A549 (cell line): ENCODE measurements at regions not wholly inside any gene's neighbourhood (a gene's known extent, or its start where the extent isn't known, plus 50 kb on each side); places are given as distances from the start of the nearest gene placed in this dataset.

Experiments used
- ATAC-seq, 2 experiments: fragments of 200-7000 bp in 1 of 2; fragments of >200 bp in 1 of 2; cut with Nextera tagmentation in 1 of 2; cut with Tn5 transposase in 1 of 2; 3 replicates each; pipeline versions ENCODE4 v1.8.0 to v1.9.1; 2018 to 2020; ENCODE audit warnings: mild to moderate bottlenecking in 1 of 2, moderate library complexity in 1 of 2
- CTCF ChIA-PET: fragments of 300-600 bp; sonication (Branson Sonifier 250); formaldehyde crosslinking; extraction: SDS; loops from one replicate; lab custom pipeline; 2021; ENCODE audit warnings: antibody characterized with exemption, inconsistent platforms; lab: Yijun Ruan, JAX
- POLR2A ChIA-PET: fragments of 350-600 bp; formaldehyde crosslinking; extraction: SDS; loops from one replicate; lab custom pipeline; 2021; ENCODE audit warnings: antibody characterized with exemption, inconsistent platforms; lab: Yijun Ruan, JAX
- DNase-seq, 2 experiments: peaks; one replicate each; pipeline versions ENCODE4 v3.0.0 to v3.0.0-alpha.2; 2011 to 2016; ENCODE audit warnings: low read depth in 1 of 2, low spot score in 1 of 2
- FAIRE-seq: peaks from 2 replicates; lab custom pipeline; 2011; peaks lifted over from hg19 to GRCh38; lab: Jason Lieb, UNC
- H3K27ac ChIP-seq, 2 experiments: fragments of >200 bp; sonication (Bioruptor Twin); formaldehyde crosslinking; 3 replicates each; pipeline ENCODE4 v1.5.1; 2016 to 2017
- H3K4me1 ChIP-seq: fragments of >200 bp; sonication (Bioruptor Twin); formaldehyde crosslinking; 3 replicates; pipeline ENCODE4 v1.6.1; 2016
- H3K4me2 ChIP-seq: fragments of >200 bp; sonication (Bioruptor Twin); formaldehyde crosslinking; 3 replicates; pipeline ENCODE4 v1.6.1; 2016
- H3K4me3 ChIP-seq: fragments of >200 bp; sonication (Bioruptor Twin); formaldehyde crosslinking; 3 replicates; pipeline ENCODE4 v1.5.1; 2016
- H3K9me3 ChIP-seq: fragments of >200 bp; sonication (Bioruptor Twin); formaldehyde crosslinking; 3 replicates; pipeline ENCODE4 v1.6.1; 2016
- CBX2 ChIP-seq: fragments of 200-600 bp; sonication (generic); IDR thresholded peaks from 2 replicates; pipeline ENCODE4 v1.6.1; 2016; ENCODE audit warnings: low read depth, mild to moderate bottlenecking, borderline replicate concordance
- EP300 ChIP-seq, 2 experiments: fragments of >200 bp; sonication (Bioruptor Twin); formaldehyde crosslinking; IDR thresholded peaks; 2 replicates in 1 of 2; 3 replicates in 1 of 2; pipeline ENCODE4 v1.6.1; 2016 to 2017
- FOSL2 ChIP-seq, 2 experiments: fragments of 450-650 bp in 1 of 2; fragments of >200 bp in 1 of 2; sonication (Bioruptor Twin) in 1 of 2; formaldehyde crosslinking; IDR thresholded peaks; 2 replicates each; pipeline versions ENCODE4 v1.5.0 to v1.6.1; 2016 to 2020; ENCODE audit warnings: mild to moderate bottlenecking in 1 of 2, moderate library complexity in 1 of 2
- GATA3 ChIP-seq: IDR thresholded peaks from 2 replicates; pipeline ENCODE4 v1.6.1; 2012; ENCODE audit warnings: borderline replicate concordance
- HDAC2 ChIP-seq: fragments of 200-600 bp; sonication (generic); IDR thresholded peaks from 2 replicates; pipeline ENCODE4 v1.6.1; 2016
- HES2 ChIP-seq: fragments of >200 bp; sonication (Bioruptor Twin); formaldehyde crosslinking; IDR thresholded peaks from 2 replicates; pipeline ENCODE4 v1.6.1; 2016
- HOXA7 ChIP-seq: fragments of 250-450 bp; sonication (Bioruptor Pico); IDR thresholded peaks from 2 replicates; pipeline ENCODE4 v1.5.0; 2020; ENCODE audit warnings: mild to moderate bottlenecking, moderate library complexity
- HOXB13 ChIP-seq: fragments of 250-450 bp; sonication (Bioruptor Pico); IDR thresholded peaks from 2 replicates; pipeline ENCODE4 v1.5.0; 2020; ENCODE audit warnings: low read depth, mild to moderate bottlenecking, moderate library complexity
- HOXB5 ChIP-seq: fragments of 250-450 bp; sonication (Bioruptor Pico); IDR thresholded peaks from 2 replicates; pipeline ENCODE4 v1.5.0; 2020; ENCODE audit warnings: mild to moderate bottlenecking, moderate library complexity
- KDM1A ChIP-seq: fragments of 200-600 bp; sonication (generic); IDR thresholded peaks from 2 replicates; pipeline ENCODE4 v1.6.1; 2016; ENCODE audit warnings: low read depth, mild to moderate bottlenecking
- MAFK ChIP-seq: fragments of 450-650 bp; IDR thresholded peaks from 2 replicates; pipeline ENCODE4 v1.6.1; 2014; ENCODE audit not compliant: partially characterized antibody
- MYC ChIP-seq: IDR thresholded peaks from 2 replicates; pipeline ENCODE4 v1.6.1; 2012; ENCODE audit warnings: mild to moderate bottlenecking, inconsistent platforms, low read length, improper control_type of control experiment, borderline replicate concordance
- NPAS2 ChIP-seq: fragments of 250-450 bp; sonication (Bioruptor Pico); IDR thresholded peaks from 2 replicates; pipeline ENCODE4 v1.8.0; 2022; ENCODE audit warnings: mild to moderate bottlenecking, moderate library complexity, borderline replicate concordance
- NR3C1 ChIP-seq: fragments of >200 bp; sonication (Bioruptor Twin); formaldehyde crosslinking; IDR thresholded peaks from 3 replicates; pipeline ENCODE4 v1.6.1; 2017
- PBX3 ChIP-seq: IDR thresholded peaks from 2 replicates; pipeline ENCODE4 v1.6.1; 2012
- POLR2A ChIP-seq: IDR thresholded peaks from 2 replicates; pipeline ENCODE4 v1.6.1; 2012; ENCODE audit warnings: mild to moderate bottlenecking, low read length
- RAD21 ChIP-seq, 2 experiments: fragments of >200 bp in 1 of 2; sonication (Bioruptor Twin) in 1 of 2; formaldehyde crosslinking in 1 of 2; IDR thresholded peaks in 1 of 2; conservative IDR thresholded peaks in 1 of 2; 2 replicates in 1 of 2; 3 replicates in 1 of 2; pipeline ENCODE4 v1.6.1; 2012 to 2018; ENCODE audit warnings: inconsistent platforms in 1 of 2
- RCOR1 ChIP-seq: fragments of 150-350 bp; IDR thresholded peaks from 2 replicates; pipeline ENCODE4 v1.6.1; 2014; ENCODE audit warnings: antibody characterized with exemption, low read length, low read depth
- RFX5 ChIP-seq: fragments of 450-650 bp; IDR thresholded peaks from 2 replicates; pipeline ENCODE4 v1.7.1; 2014; ENCODE audit warnings: antibody characterized with exemption, mild to moderate bottlenecking, moderate library complexity
- RNF2 ChIP-seq: fragments of 200-600 bp; sonication (generic); IDR thresholded peaks from 2 replicates; pipeline ENCODE4 v1.6.1; 2016; ENCODE audit warnings: low read depth, mild to moderate bottlenecking, antibody characterized with exemption, moderate library complexity, borderline replicate concordance
- TP53 ChIP-seq: fragments of 250-450 bp; sonication (Bioruptor Pico); IDR thresholded peaks from 2 replicates; pipeline ENCODE4 v1.5.0; 2021; ENCODE audit warnings: mild to moderate bottlenecking, moderate library complexity
- ZC3H11A ChIP-seq: fragments of 450-650 bp; IDR thresholded peaks from 2 replicates; pipeline ENCODE4 v1.6.1; 2014; ENCODE audit warnings: antibody characterized with exemption, mild to moderate bottlenecking
- ZFP36 ChIP-seq: fragments of 450-650 bp; IDR thresholded peaks from 2 replicates; pipeline ENCODE4 v1.6.1; 2014; ENCODE audit warnings: borderline replicate concordance; ENCODE audit not compliant: partially characterized antibody
- ZNF302 ChIP-seq: fragments of 250-450 bp; sonication (Bioruptor Pico); IDR thresholded peaks from 2 replicates; pipeline ENCODE4 v1.9.0; 2021; ENCODE audit warnings: inconsistent platforms, mild to moderate bottlenecking, moderate library complexity
- WGBS: methylation state at CpG from one replicate; pipeline ENCODE4 v1.1.6; 2017; ENCODE audit errors: missing lambda C conversion rate; 5-methylcytosine and 5-hydroxymethylcytosine counted together
- TF ChIP-seq, protein P1 (sequence below): IDR thresholded peaks from 2 replicates; pipeline ENCODE4 v1.6.1; 2012; ENCODE audit warnings: low read depth, borderline replicate concordance
- TF ChIP-seq, protein P2 (sequence below): fragments of 150-350 bp; IDR thresholded peaks from 2 replicates; pipeline ENCODE4 v1.6.1; 2014; ENCODE audit warnings: low read depth, mild to moderate bottlenecking, low read length
- TF ChIP-seq, protein P3 (sequence below): fragments of 450-650 bp; IDR thresholded peaks from 2 replicates; pipeline ENCODE4 v1.6.1; 2014; ENCODE audit warnings: antibody characterized with exemption

DNA sequence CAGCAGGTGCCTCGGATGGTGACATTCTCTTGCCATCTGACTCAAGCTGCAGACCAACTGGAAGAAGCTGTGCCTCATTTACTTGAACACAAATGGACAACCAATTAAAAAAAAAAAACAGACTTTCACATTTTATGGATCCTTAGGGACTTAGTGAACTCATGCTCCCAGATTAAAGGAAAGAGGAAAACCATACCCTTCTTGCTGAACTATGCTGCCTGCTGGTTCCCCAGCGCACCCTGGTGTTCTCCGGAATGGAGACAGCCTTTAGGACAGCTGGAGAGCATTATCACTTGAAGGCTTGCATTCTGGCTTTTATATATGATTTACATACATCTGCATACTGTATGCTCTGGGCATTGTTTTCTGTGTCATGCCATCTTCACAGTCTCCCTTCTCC, 370.7 kb downstream of the SLC4A3 start:
- Histone ChIP-seq H3K9me3 (no peaks in the 10 kb centered on the region), H3K4me2 (no peak overlapping the region), H3K27ac (no peak overlapping the region), H3K4me3 (no peak overlapping the region), H3K4me1 (peaks cover 12% of the 10 kb centered on the region)
- CTCF ChIA-PET = interaction anchor here (0.7 kb wide), 1 partner anchor 9 kb away, joined by 3 read pairs; no protein-coding TSS in a partner anchor
- 94% methylated on average over 3 of the region's 3 CpGs for WGBS
- no peak for ATAC-seq
- POLR2A ChIA-PET = no interaction called here
- FAIRE-seq = no peak
- TF ChIP-seq ZNF302 (CRISPR knock-in tag) = no peak
- no peak for TF ChIP-seq FOSL2 (IDR thresholded peaks at IDR 0.05)
- TF ChIP-seq FOSL2 (CRISPR knock-in tag; IDR thresholded peaks at IDR 0.05) = no peak
- TF ChIP-seq ZFP36 = no peak
- TF ChIP-seq ZC3H11A = no peak
- TF ChIP-seq EP300 (IDR thresholded peaks at IDR 0.05) = no peak
- TF ChIP-seq GATA3 = no peak
- TF ChIP-seq NPAS2 = no peak
- no peak for TF ChIP-seq RNF2
- no peak for TF ChIP-seq HOXB13
- TF ChIP-seq NR3C1 = no peak
- no peak for TF ChIP-seq HDAC2
- TF ChIP-seq HOXB5 (CRISPR knock-in tag) = no peak
- no peak; a peak in 1 of 5 replicates for TF ChIP-seq RAD21 (conservative IDR thresholded peaks at IDR 0.05 in 1 of 2, IDR thresholded peaks at IDR 0.05 in 1 of 2)
- TF ChIP-seq KDM1A = no peak
- no peak for TF ChIP-seq RFX5
- TF ChIP-seq POLR2A = no peak
- TF ChIP-seq HES2 = no peak
- TF ChIP-seq CBX2 = no peak
- TF ChIP-seq RCOR1 = no peak
- peak in 1 of 2 experiments; percentile 5 for DNase-seq

DNA sequence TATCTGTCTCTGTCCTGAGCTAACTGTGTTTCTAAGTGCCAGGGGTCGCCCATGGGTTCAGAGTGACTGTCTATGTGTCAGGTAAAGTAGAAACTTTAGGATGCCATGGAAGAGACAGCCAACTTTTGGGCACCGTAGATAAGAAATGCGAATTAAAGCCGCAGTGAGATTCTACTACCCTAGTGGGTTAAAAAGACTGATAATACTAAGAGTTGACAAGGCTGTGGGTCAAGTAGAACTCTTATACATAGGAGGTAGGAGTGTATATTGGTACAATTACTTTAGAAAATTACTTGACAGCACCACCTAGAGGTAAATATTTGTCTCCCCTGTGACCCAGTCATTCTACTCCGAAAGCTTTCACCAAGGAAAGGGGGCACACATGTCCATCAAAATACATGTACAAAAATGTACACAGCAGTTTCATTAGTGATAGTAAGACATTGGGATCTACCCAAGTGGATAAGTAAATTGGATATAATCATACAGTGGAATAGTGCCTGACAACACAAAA, 371.3 kb downstream of the SLC4A3 start:
- POLR2A ChIA-PET = no interaction called here
- TF ChIP-seq ZFP36 (peak; percentile 43), RNF2 (no peak)
- FAIRE-seq (no peak), ATAC-seq (no peak), DNase-seq (no peak)
- WGBS = 62% methylated on average over 5 of the region's 5 CpGs
- no peak overlapping the region for H3K4me2 ChIP-seq
- CTCF ChIA-PET = interaction anchor here (0.7 to 0.8 kb wide), 2 partner anchors 10 to 69 kb away, joined by 3 read pairs; no protein-coding TSS in a partner anchor
- no peak overlapping the region for H3K4me3 ChIP-seq
- peaks cover 12% of the 10 kb centered on the region for H3K4me1 ChIP-seq
- no peak overlapping the region for H3K27ac ChIP-seq
- no peaks in the 10 kb centered on the region for H3K9me3 ChIP-seq

GRCh38 chr2:220000080-220000479, 372.6 kb downstream of the SLC4A3 start:
- peaks cover 12% of the 10 kb centered on the region for H3K4me1 ChIP-seq
- ChIA-PET CTCF (no interaction called here), POLR2A (no interaction called here)
- H3K4me3 ChIP-seq = no peak overlapping the region
- FAIRE-seq (no peak), DNase-seq (no peak), ATAC-seq (no peak)
- no peak overlapping the region for H3K4me2 ChIP-seq
- H3K9me3 ChIP-seq = no peaks in the 10 kb centered on the region
- TF ChIP-seq, protein P1, sequence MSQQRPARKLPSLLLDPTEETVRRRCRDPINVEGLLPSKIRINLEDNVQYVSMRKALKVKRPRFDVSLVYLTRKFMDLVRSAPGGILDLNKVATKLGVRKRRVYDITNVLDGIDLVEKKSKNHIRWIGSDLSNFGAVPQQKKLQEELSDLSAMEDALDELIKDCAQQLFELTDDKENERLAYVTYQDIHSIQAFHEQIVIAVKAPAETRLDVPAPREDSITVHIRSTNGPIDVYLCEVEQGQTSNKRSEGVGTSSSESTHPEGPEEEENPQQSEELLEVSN = no peak
- TF ChIP-seq NR3C1 = no peak
- no peak for TF ChIP-seq MYC
- no peak for TF ChIP-seq RCOR1
- no peak for TF ChIP-seq ZNF302 (CRISPR knock-in tag)
- TF ChIP-seq TP53 = no peak
- TF ChIP-seq HOXB13 = no peak
- no peak for TF ChIP-seq HOXA7
- no peak for TF ChIP-seq HOXB5 (CRISPR knock-in tag)
- no peak for TF ChIP-seq KDM1A
- TF ChIP-seq, protein P2, sequence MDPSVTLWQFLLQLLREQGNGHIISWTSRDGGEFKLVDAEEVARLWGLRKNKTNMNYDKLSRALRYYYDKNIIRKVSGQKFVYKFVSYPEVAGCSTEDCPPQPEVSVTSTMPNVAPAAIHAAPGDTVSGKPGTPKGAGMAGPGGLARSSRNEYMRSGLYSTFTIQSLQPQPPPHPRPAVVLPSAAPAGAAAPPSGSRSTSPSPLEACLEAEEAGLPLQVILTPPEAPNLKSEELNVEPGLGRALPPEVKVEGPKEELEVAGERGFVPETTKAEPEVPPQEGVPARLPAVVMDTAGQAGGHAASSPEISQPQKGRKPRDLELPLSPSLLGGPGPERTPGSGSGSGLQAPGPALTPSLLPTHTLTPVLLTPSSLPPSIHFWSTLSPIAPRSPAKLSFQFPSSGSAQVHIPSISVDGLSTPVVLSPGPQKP = no peak
- TF ChIP-seq, protein P3, sequence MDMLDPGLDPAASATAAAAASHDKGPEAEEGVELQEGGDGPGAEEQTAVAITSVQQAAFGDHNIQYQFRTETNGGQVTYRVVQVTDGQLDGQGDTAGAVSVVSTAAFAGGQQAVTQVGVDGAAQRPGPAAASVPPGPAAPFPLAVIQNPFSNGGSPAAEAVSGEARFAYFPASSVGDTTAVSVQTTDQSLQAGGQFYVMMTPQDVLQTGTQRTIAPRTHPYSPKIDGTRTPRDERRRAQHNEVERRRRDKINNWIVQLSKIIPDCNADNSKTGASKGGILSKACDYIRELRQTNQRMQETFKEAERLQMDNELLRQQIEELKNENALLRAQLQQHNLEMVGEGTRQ = no peak
- no peak for TF ChIP-seq PBX3
- TF ChIP-seq MAFK = no peak
- H3K27ac ChIP-seq = no peak overlapping the region
- WGBS = 61% methylated on average over 3 of the region's 3 CpGs
